ENCODE measurements at regions not wholly inside any gene's neighbourhood (a gene's known extent, or its start where the extent isn't known, plus 50 kb on each side); places are given as distances from the start of the nearest gene placed in this dataset.

GRCh38 chr18:10400534-10401307 is 53.7 kb upstream of the APCDD1 start:
- DNase-seq (ENCODE audit: low read depth, low spot score) (no peak), ATAC-seq (no peak)
- TF ChIP-seq CTCF (IDR thresholded peaks at IDR 0.05) (no peak), TCF7L2 (IDR thresholded peaks at IDR 0.05; ENCODE audit: low read depth, low read length) (no peak), SIN3A (IDR thresholded peaks at IDR 0.05; ENCODE audit: borderline replicate concordance, insufficient read depth, low read depth, low read length) (no peak), REST (IDR thresholded peaks at IDR 0.05; ENCODE audit: insufficient read depth in 1 of 2, low read depth in 2 of 2, low read length in 1 of 2) (no peak), POLR2AphosphoS5 (IDR thresholded peaks at IDR 0.05; ENCODE audit: low read depth, low read length) (no peak)
- in situ Hi-C loops (cut with HindIII; ENCODE audit: low pct_unique_long_range_greater_than_20kb, low sequenced_read_pairs) (no loop called here), intact Hi-C loops (cut with micrococcal nuclease; ENCODE audit: unreplicated experiment) (no loop called here)
- BruUV-seq (replicated peaks), result no TSS peak
- no peaks in the 10 kb centered on the region for H3K4me1 ChIP-seq (ENCODE audit: control insufficient read depth, insufficient read depth, low read length)
- peaks cover 9% of the 10 kb centered on the region for H3K27me3 ChIP-seq (ENCODE audit: control insufficient read depth, insufficient read depth, low read length)
- no peaks in the 10 kb centered on the region for H3K9me3 ChIP-seq (ENCODE audit: control insufficient read depth, insufficient read depth, low read depth, low read length)
- no peaks in the 10 kb centered on the region for H3K36me3 ChIP-seq (ENCODE audit: control insufficient read depth, insufficient read depth, low read length)
- POLR2A ChIA-PET, result no interaction called here
- CTCF ChIA-PET, result no interaction called here
- H3K27ac ChIP-seq (ENCODE audit: low read length), result no peak overlapping the region
- H3K4me3 ChIP-seq (ENCODE audit: low read depth in 2 of 2, low read length in 2 of 2), result no peak overlapping the region

- H3K4me3 ChIP-seq (ENCODE audit: low read depth in 2 of 2, low read length in 2 of 2), result no peak overlapping the region
- peaks cover 9% of the 10 kb centered on the region for H3K27me3 ChIP-seq (ENCODE audit: control insufficient read depth, insufficient read depth, low read length)
- in situ Hi-C loops (cut with HindIII; ENCODE audit: low pct_unique_long_range_greater_than_20kb, low sequenced_read_pairs) (no loop called here), intact Hi-C loops (cut with micrococcal nuclease; ENCODE audit: unreplicated experiment) (no loop called here)
- H3K9me3 ChIP-seq (ENCODE audit: control insufficient read depth, insufficient read depth, low read depth, low read length), result no peaks in the 10 kb centered on the region
- H3K36me3 ChIP-seq (ENCODE audit: control insufficient read depth, insufficient read depth, low read length), result no peaks in the 10 kb centered on the region
- POLR2A ChIA-PET, result no interaction called here
- ATAC-seq (no peak), DNase-seq (ENCODE audit: low read depth, low spot score) (no peak)
- H3K27ac ChIP-seq (ENCODE audit: low read length), result no peak overlapping the region
- TF ChIP-seq REST (IDR thresholded peaks at IDR 0.05; ENCODE audit: insufficient read depth in 1 of 2, low read depth in 2 of 2, low read length in 1 of 2) (no peak), SIN3A (IDR thresholded peaks at IDR 0.05; ENCODE audit: borderline replicate concordance, insufficient read depth, low read depth, low read length) (no peak), POLR2AphosphoS5 (IDR thresholded peaks at IDR 0.05; ENCODE audit: low read depth, low read length) (no peak), TCF7L2 (IDR thresholded peaks at IDR 0.05; ENCODE audit: low read depth, low read length) (no peak), CTCF (IDR thresholded peaks at IDR 0.05) (no peak)
- H3K4me1 ChIP-seq (ENCODE audit: control insufficient read depth, insufficient read depth, low read length), result no peaks in the 10 kb centered on the region
- CTCF ChIA-PET, result no interaction called here
- BruUV-seq (replicated peaks), result no TSS peak
These were observed 52.9 kb upstream of the APCDD1 start for GRCh38 chr18:10401521-10401920.

Data from Panc1 (cell line).